Stimulated activated CD8-positive, alpha-beta memory T cell treated with anti-CD3 and anti-CD28 coated beads, Interleukin-12 subunit alpha, Interleukin-12 subunit beta, amount 100 ng/mL, for 24 hours (primary cell): ENCODE measurements at regions not wholly inside any gene's neighbourhood (a gene's known extent, or its start where the extent isn't known, plus 50 kb on each side); places are given as distances from the start of the nearest gene placed in this dataset.

Experiments used
- DNase-seq: peaks from one replicate; pipeline ENCODE4 v3.0.0-alpha.2; 2020; ENCODE audit errors: extremely low read depth

- DNase-seq: no peak
Observed at GRCh38 chr16:6207124-6207523, 1109.5 kb upstream of the EEF2KMT start.

- no peak for DNase-seq
Observed at GRCh38 chr16:6206080-6206479, 1108.5 kb upstream of the EEF2KMT start.

- DNase-seq: no peak
Observed at GRCh38 chr16:6204945-6205344, 1107.3 kb upstream of the EEF2KMT start.

- DNase-seq: no peak
Observed at GRCh38 chr16:6200861-6201260, 1103.3 kb upstream of the EEF2KMT start.

GRCh38 chr16:6200271-6200670, 1102.7 kb upstream of the EEF2KMT start:
- DNase-seq: no peak

GRCh38 chr16:6195966-6196365, 1098.4 kb upstream of the EEF2KMT start:
- DNase-seq: no peak

- no peak for DNase-seq
Observed at GRCh38 chr16:6193718-6194117, 1096.1 kb upstream of the EEF2KMT start.

GRCh38 chr16:6192984-6193383, 1095.4 kb upstream of the EEF2KMT start:
- no peak for DNase-seq

- no peak for DNase-seq
Observed at GRCh38 chr16:6192532-6192931, 1094.9 kb upstream of the EEF2KMT start.

- no peak for DNase-seq
Observed at GRCh38 chr16:6190776-6191175, 1093.2 kb upstream of the EEF2KMT start.

GRCh38 chr16:6189216-6189615, 1091.6 kb upstream of the EEF2KMT start:
- no peak for DNase-seq

- no peak for DNase-seq
Observed at GRCh38 chr16:6177616-6178180, 1080.1 kb upstream of the EEF2KMT start.

GRCh38 chr16:6170022-6170421, 1072.4 kb upstream of the EEF2KMT start:
- DNase-seq: no peak

- no peak for DNase-seq
Observed at GRCh38 chr16:6165330-6165979, 1067.9 kb upstream of the EEF2KMT start.

GRCh38 chr16:6160871-6161270, 1063.3 kb upstream of the EEF2KMT start:
- no peak for DNase-seq

GRCh38 chr16:6160303-6160702, 1062.7 kb upstream of the EEF2KMT start:
- no peak for DNase-seq

GRCh38 chr16:6157806-6158205, 1060.2 kb upstream of the EEF2KMT start:
- DNase-seq: no peak

GRCh38 chr16:6155271-6155670, 1057.7 kb upstream of the EEF2KMT start:
- DNase-seq: no peak

GRCh38 chr16:6153901-6154300, 1056.3 kb upstream of the EEF2KMT start:
- no peak for DNase-seq

- no peak for DNase-seq
Observed at GRCh38 chr16:6149031-6149430, 1051.4 kb upstream of the EEF2KMT start.

- DNase-seq: no peak
Observed at GRCh38 chr16:6148361-6148760, 1050.8 kb upstream of the EEF2KMT start.

- DNase-seq: no peak
Observed at GRCh38 chr16:6146874-6147425, 1049.4 kb upstream of the EEF2KMT start.

- no peak for DNase-seq
Observed at GRCh38 chr16:6146356-6146755, 1048.8 kb upstream of the EEF2KMT start.

GRCh38 chr16:6144463-6144862, 1046.9 kb upstream of the EEF2KMT start:
- no peak for DNase-seq
